Karpas-422 (cell line): ENCODE measurements at regions not wholly inside any gene's neighbourhood (a gene's known extent, or its start where the extent isn't known, plus 50 kb on each side); places are given as distances from the start of the nearest gene placed in this dataset.
"Not testable (repeated sequence)": the region's sequence is repeated elsewhere in the genome, so short reads cannot be mapped to it uniquely, and the experiment has no call there.

ENCODE experiments used
- DNase-seq: peaks from one replicate; pipeline ENCODE4 v3.0.0-alpha.2; 2015
- H2AFZ ChIP-seq: fragments of 200-600 bp; sonication (generic); 2 replicates; pipeline ENCODE4 v1.6.1; 2014; ENCODE audit warnings: antibody characterized with exemption, low read length, mixed read lengths
- H3K27ac ChIP-seq: fragments of 200-600 bp; sonication (generic); 2 replicates; pipeline ENCODE4 v1.5.1; 2014; ENCODE audit warnings: mild to moderate bottlenecking, low read length, moderate library complexity
- H3K27me3 ChIP-seq: fragments of 200-600 bp; sonication (generic); 2 replicates; pipeline ENCODE4 v1.6.1; 2014; ENCODE audit warnings: low read length, mixed read lengths
- H3K36me3 ChIP-seq: fragments of 200-600 bp; sonication (generic); 2 replicates; pipeline ENCODE4 v1.6.1; 2014; ENCODE audit warnings: low read length, mixed read lengths; ENCODE audit not compliant: insufficient read depth
- H3K4me1 ChIP-seq: fragments of 200-600 bp; sonication (generic); 2 replicates; pipeline ENCODE4 v1.6.1; 2014; ENCODE audit warnings: mild to moderate bottlenecking, low read length, mixed read lengths
- H3K4me2 ChIP-seq: fragments of 200-600 bp; sonication (generic); 2 replicates; pipeline ENCODE4 v1.6.1; 2014; ENCODE audit warnings: low read length, low read depth, mild to moderate bottlenecking; ENCODE audit not compliant: poor library complexity, severe bottlenecking
- H3K4me3 ChIP-seq: fragments of 200-600 bp; sonication (generic); 2 replicates; pipeline ENCODE4 v1.5.1; 2014; ENCODE audit warnings: mild to moderate bottlenecking, antibody characterized with exemption, low read length, mixed read lengths
- H3K79me2 ChIP-seq: fragments of 200-600 bp; sonication (generic); 2 replicates; pipeline ENCODE4 v1.6.1; 2014; ENCODE audit warnings: mild to moderate bottlenecking, low read length, mixed read lengths
- H3K9ac ChIP-seq: fragments of 200-600 bp; sonication (generic); 2 replicates; pipeline ENCODE4 v1.6.0; 2014; ENCODE audit warnings: low read length
- H3K9me2 ChIP-seq: fragments of 200-600 bp; sonication (generic), shearing (Covaris generic); replicated peaks from 2 replicates; pipeline ENCODE4 v1.6.0; 2014; ENCODE audit warnings: mild to moderate bottlenecking, low read length, moderate library complexity; ENCODE audit not compliant: insufficient read depth
- H3K9me3 ChIP-seq: fragments of 300-700, 200-600 bp; sonication (generic); 2 replicates; pipeline ENCODE4 v1.6.1; 2014; ENCODE audit warnings: low read length, mixed read lengths
- H4K20me1 ChIP-seq: fragments of 200-600 bp; sonication (generic); 2 replicates; pipeline ENCODE4 v1.6.1; 2014; ENCODE audit warnings: mild to moderate bottlenecking, antibody characterized with exemption, low read length, low read depth; ENCODE audit not compliant: insufficient read depth

DNA sequence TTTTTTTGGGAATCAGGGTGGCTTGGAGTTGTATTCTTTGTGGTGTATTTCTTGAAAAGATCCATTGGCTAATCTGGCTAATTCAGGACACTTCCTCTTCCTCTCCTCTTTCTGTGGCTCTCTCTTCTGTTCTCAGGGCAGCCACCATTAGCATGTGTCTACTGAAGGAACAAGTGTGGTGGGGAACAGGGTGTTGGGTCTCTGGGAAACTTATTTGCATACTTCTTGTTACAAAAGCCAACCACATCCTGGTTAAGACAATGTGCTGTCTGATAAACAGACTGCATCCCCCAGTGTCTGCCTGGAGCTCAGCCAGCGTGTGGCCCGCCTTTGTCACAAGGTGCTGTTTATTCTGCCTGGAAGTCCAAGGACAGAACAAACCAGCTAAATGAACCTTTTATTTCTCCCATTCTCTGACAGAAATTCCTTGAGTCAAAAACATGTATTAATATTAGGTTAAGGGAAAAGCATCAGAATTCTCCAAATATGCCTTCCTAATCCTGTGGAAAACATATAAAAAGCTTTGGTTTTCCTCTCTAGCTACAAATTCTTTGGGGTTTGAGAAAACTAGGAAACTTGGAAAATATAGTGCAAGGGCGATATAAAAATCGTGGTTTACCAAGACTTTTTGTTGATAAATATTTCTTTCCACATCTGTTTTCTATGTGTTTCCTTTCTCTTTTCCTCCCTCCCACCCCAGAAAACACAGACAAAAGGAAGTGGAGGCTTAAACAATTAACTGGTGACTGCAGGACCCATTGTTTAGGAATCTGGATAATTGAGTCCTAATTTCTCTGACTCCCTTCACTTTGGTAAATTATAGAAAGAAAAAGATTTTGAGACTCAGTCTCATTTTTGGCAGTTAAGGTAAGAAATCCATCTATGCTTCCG, 203.6 kb downstream of the SPRY1 start:
- Histone ChIP-seq H3K4me3 (no peak overlapping the region), H3K27me3 (no peaks in the 10 kb centered on the region), H3K27ac (no peak overlapping the region), H2AFZ (no peak overlapping the region), H4K20me1 (no peaks in the 10 kb centered on the region), H3K9me2 (no peaks in the 10 kb centered on the region), H3K9ac (no peak overlapping the region), H3K36me3 (no peaks in the 10 kb centered on the region), H3K79me2 (no peaks in the 10 kb centered on the region), H3K9me3 (no peaks in the 10 kb centered on the region), H3K4me2 (no peak overlapping the region), H3K4me1 (no peaks in the 10 kb centered on the region)
- DNase-seq: no peak

- Histone ChIP-seq H3K4me3 (no peak overlapping the region), H3K79me2 (no peaks in the 10 kb centered on the region), H3K27ac (no peak overlapping the region), H3K9ac (no peak overlapping the region), H3K27me3 (no peaks in the 10 kb centered on the region), H3K9me3 (no peaks in the 10 kb centered on the region), H3K9me2 (no peaks in the 10 kb centered on the region), H3K36me3 (no peaks in the 10 kb centered on the region), H3K4me2 (no peak overlapping the region), H4K20me1 (no peaks in the 10 kb centered on the region), H3K4me1 (no peaks in the 10 kb centered on the region), H2AFZ (no peak overlapping the region)
- no peak for DNase-seq
Observed at GRCh38 chr4:123600987-123601904, 204.7 kb downstream of the SPRY1 start.

GRCh38 chr4:123602007-123602406, 205.4 kb downstream of the SPRY1 start:
- no peaks in the 10 kb centered on the region for H3K36me3 ChIP-seq
- H3K4me2 ChIP-seq: no peak overlapping the region
- no peaks in the 10 kb centered on the region for H3K79me2 ChIP-seq
- no peaks in the 10 kb centered on the region for H4K20me1 ChIP-seq
- H3K27me3 ChIP-seq: no peaks in the 10 kb centered on the region
- DNase-seq: no peak
- H3K9me3 ChIP-seq: no peaks in the 10 kb centered on the region
- no peak overlapping the region for H3K9ac ChIP-seq
- no peaks in the 10 kb centered on the region for H3K9me2 ChIP-seq
- H3K27ac ChIP-seq: no peak overlapping the region
- H2AFZ ChIP-seq: no peak overlapping the region
- no peak overlapping the region for H3K4me3 ChIP-seq
- H3K4me1 ChIP-seq: no peaks in the 10 kb centered on the region

- Histone ChIP-seq H3K4me1 (no peaks in the 10 kb centered on the region), H3K4me2 (no peak overlapping the region), H3K27ac (no peak overlapping the region), H2AFZ (no peak overlapping the region), H3K79me2 (no peaks in the 10 kb centered on the region), H3K9me2 (no peaks in the 10 kb centered on the region), H3K9ac (no peak overlapping the region), H3K9me3 (no peaks in the 10 kb centered on the region), H3K4me3 (no peak overlapping the region), H3K36me3 (no peaks in the 10 kb centered on the region), H4K20me1 (no peaks in the 10 kb centered on the region), H3K27me3 (no peaks in the 10 kb centered on the region)
- DNase-seq: no peak
Observed at GRCh38 chr4:123603165-123603564, 206.6 kb downstream of the SPRY1 start.

GRCh38 chr4:123605797-123606196, 209.2 kb downstream of the SPRY1 start:
- not testable (repeated sequence) for H3K36me3 ChIP-seq, H3K79me2 ChIP-seq, H3K4me1 ChIP-seq, H3K4me2 ChIP-seq, H2AFZ ChIP-seq, H3K9me3 ChIP-seq, H3K9me2 ChIP-seq, H3K9ac ChIP-seq, DNase-seq, H4K20me1 ChIP-seq, H3K27ac ChIP-seq, H3K4me3 ChIP-seq, H3K27me3 ChIP-seq

- Histone ChIP-seq H3K9me3 (no peaks in the 10 kb centered on the region), H3K9me2 (no peaks in the 10 kb centered on the region), H3K4me3 (no peak overlapping the region), H3K27me3 (no peaks in the 10 kb centered on the region), H3K4me1 (no peaks in the 10 kb centered on the region), H2AFZ (no peak overlapping the region), H3K9ac (no peak overlapping the region), H3K4me2 (no peak overlapping the region), H4K20me1 (no peaks in the 10 kb centered on the region), H3K27ac (no peak overlapping the region), H3K36me3 (no peaks in the 10 kb centered on the region), H3K79me2 (no peaks in the 10 kb centered on the region)
- no peak for DNase-seq
Observed at GRCh38 chr4:123606336-123606735, 209.7 kb downstream of the SPRY1 start.

GRCh38 chr4:123606946-123607542, 210.4 kb downstream of the SPRY1 start:
- Histone ChIP-seq H2AFZ (no peak overlapping the region), H4K20me1 (no peaks in the 10 kb centered on the region), H3K4me3 (no peak overlapping the region), H3K9me2 (no peaks in the 10 kb centered on the region), H3K27ac (no peak overlapping the region), H3K27me3 (no peaks in the 10 kb centered on the region), H3K9ac (no peak overlapping the region), H3K4me2 (no peak overlapping the region), H3K79me2 (no peaks in the 10 kb centered on the region), H3K4me1 (no peaks in the 10 kb centered on the region), H3K36me3 (no peaks in the 10 kb centered on the region), H3K9me3 (no peaks in the 10 kb centered on the region)
- no peak for DNase-seq

DNA sequence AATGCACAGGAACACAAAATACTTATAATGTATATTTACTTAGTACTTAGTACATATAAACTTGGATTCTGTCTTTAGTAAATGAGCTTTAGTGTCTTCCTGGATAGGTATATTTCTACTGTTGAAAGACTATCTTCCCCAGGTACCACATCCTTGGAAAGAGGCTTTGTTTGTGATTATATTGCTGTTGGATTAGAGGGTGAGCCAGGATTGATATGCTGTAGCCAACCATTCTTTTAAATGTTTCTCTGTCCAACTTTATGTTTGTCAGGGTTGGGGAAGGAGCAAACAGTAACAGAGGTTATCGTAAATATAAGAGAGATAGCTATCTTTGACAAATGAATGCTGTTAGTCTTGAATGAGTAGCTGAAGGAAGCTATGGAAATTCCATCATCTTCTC, 213.2 kb downstream of the SPRY1 start:
- Histone ChIP-seq H3K79me2 (no peaks in the 10 kb centered on the region), H3K4me1 (no peaks in the 10 kb centered on the region), H3K4me2 (no peak overlapping the region), H3K36me3 (no peaks in the 10 kb centered on the region), H3K4me3 (no peak overlapping the region), H2AFZ (no peak overlapping the region), H4K20me1 (no peaks in the 10 kb centered on the region), H3K27me3 (no peaks in the 10 kb centered on the region), H3K9me2 (no peaks in the 10 kb centered on the region), H3K9ac (no peak overlapping the region), H3K9me3 (no peaks in the 10 kb centered on the region), H3K27ac (no peak overlapping the region)
- no peak for DNase-seq
